Middle frontal gyrus (tissue), 1 donor: ENCODE measurements at regions not wholly inside any gene's neighbourhood (a gene's known extent, or its start where the extent isn't known, plus 50 kb on each side); places are given as distances from the start of the nearest gene placed in this dataset.
"Not testable (repeated sequence)": the region's sequence is repeated elsewhere in the genome, so short reads cannot be mapped to it uniquely, and the experiment has no call there.

Experiments
- DNase-seq: peaks from one replicate; pipeline ENCODE4 v3.0.0-alpha.2; 2015; ENCODE audit warnings: low spot score; ENCODE audit errors: extremely low spot score

DNA sequence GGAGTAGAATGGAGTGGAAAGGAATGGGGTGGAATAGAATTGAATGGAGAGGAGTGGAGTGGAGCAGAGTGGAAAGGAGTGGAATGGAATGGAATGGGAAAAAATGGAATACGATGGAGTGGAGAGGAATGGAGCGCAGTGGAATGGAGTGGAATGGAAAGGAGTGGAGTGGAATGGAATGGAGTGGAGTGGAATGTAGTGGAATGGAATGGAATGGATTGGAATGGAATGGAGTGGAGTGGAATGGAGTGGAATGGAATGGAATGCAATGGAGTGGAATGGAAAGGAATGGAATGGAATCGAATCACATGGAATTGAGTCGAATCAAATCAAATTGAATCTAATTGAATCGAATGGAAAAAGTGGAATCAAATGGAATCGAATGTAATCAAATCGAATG, 1016.1 kb downstream of the CDY1 start:
- no peak for DNase-seq

DNA sequence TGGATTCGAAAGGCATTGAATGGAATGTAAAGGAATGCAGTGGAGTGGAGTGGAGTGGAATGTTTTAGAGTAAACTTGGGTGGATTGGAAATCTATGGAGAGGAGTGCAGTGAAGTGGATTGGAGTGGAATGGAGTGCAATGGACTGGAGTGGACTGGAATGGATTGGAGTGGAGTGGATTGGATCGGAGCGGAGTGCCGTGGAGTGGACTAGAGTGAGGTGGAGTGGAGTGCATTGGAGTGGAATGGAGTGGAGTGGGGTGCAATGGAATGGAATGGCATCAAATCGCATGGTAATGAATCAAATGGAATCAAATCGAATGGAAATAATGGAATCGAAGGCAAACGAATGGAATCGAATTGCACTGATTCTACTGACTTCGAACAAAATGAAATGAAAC, 1023.9 kb downstream of the CDY1 start:
- DNase-seq: not testable (repeated sequence)

DNA sequence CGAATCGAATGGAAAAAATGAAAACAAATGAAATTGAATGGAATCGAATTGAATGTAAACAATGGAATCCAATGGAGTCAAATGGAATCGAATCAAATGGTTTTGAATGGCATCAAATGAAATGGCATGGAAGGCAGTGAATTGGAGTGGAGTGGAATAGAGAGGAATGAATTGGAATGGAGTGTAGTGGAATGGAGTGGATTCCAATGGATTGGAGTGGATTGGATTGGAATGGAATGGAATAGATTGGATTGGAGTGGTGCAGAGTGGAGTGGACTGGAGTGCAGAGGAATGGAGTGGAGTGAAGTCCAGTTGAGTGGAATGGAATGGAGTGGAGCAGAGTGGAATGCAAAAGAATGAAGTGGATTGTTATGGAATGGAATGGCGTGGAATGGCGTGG, 1026.3 kb downstream of the CDY1 start:
- DNase-seq: not testable (repeated sequence)

DNA sequence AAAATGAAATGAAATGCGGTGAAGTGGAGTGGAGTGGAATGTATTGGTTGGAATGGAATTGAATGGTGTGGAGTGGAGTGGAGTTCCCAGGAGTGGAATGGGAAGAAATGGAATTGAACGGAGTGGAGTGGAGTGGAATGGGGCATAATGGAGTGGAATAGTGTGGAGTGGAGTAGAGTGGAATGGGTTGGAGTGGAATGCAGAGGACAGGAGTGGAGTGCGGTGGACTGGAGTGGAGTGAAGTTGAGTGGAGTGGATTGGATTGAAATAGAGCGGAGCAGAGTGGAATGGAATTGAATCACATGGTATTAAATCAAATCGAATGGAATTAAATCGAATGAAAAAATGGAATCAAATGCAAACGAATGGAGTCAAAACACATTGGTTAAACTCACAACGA, 1042.3 kb downstream of the CDY1 start:
- DNase-seq: not testable (repeated sequence)

DNA sequence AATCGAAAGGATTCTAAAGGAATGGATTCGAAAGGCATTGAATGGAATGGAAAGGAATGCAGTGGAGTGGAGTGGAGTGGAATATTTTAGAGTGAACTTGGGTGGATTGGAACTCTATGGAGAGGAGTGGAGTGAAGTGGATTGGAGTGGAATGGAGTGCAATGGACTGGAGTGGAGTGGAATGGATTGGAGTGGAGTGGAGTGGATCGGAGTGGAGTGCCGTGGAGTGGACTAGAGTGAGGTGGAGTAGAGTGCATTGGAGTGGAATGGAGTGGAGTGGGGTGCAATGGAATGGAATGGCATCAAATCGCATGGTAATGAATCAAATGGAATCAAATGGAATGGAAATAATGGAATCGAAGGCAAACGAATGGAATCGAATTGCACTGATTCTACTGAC, 1044.8 kb downstream of the CDY1 start:
- not testable (repeated sequence) for DNase-seq

DNA sequence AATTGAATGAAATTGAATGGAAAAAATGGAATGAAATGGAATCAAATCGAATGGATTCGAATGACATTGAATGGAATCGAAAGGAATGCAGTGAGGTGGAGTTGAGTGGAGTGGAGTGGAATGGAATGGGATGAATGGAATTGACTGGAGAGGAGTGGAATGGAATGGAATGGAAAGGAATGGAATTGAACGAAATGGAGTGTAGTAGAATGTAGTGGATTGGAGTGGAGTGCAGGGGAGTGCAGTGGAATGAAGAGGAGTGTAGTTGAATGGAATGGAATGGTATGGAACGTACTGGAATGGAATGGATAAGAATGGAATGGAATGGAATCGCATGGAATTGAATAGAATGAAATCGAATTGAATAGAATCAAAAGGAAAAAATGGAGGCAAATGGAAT, 1047.3 kb downstream of the CDY1 start:
- not testable (repeated sequence) for DNase-seq

DNA sequence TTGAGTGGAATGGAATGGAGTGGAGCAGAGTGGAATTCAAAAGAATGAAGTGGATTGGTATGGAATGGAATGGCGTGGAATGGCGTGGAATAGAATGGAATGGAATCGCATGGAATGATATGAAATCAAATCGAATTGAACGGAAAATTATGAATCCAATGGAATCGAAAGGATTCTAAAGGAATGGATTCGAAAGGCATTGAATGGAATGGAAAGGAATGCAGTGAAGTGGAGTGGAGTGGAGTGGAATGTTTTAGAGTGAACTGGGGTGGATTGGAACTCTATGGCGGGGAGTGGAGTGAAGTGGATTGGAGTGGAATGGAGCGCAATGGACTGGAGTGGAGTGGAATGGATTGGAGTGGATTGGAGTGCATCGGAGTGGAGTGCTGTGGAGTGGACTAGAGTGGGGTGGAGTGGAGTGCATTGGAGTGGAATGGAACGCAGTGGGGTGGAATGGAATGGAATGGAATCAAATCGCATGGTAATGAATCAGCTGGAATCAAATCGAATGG, 1048.5 kb downstream of the CDY1 start:
- DNase-seq: peak; percentile 2

DNA sequence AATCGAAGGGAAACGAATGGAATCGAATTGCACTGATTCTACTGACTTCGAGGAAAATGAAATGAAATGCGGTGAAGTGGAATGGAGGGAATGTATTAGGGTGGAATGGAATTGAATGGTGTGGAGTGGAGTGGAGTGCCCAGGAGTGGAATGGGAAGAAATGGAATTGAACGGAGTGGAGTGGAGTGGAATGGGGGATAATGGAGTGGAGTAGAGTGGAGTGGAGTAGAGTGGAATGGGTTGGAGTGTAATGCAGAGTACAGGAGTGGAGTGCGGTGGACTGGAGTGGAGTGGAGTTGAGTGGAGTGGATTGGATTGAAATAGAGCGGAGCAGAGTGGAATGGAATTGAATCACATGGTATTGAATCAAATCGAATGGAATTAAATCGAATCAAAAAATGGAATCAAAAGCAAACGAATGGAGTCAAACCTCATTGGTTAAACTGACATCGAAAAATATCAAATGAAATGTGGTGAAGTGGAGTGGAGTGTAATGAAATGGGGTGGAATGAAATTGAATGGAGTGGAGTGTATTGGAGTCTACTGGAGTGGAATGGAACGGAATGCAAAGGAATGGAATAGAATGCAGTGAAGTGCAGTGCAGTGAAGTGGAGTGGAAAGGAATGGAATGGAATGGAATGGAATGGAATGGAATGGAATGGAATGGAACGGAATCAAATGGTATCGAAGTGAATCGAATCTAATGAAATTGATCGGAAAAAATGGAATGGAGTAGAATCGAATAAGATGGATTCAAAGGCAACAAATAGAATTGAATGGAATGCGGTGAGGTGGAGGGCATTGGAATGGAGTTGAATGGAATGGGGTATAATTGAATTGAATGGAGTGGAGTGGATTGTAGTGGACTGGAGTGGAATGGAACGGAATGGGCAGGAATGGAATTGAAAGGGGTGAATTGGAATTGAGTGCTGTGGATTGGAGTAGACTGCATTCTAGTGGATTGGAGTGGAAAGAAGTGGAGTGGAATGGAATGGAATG, 1049.3 kb downstream of the CDY1 start:
- peak; percentile 2 for DNase-seq
